ENCODE measurements at regions not wholly inside any gene's neighbourhood (a gene's known extent, or its start where the extent isn't known, plus 50 kb on each side); places are given as distances from the start of the nearest gene placed in this dataset.

DNA sequence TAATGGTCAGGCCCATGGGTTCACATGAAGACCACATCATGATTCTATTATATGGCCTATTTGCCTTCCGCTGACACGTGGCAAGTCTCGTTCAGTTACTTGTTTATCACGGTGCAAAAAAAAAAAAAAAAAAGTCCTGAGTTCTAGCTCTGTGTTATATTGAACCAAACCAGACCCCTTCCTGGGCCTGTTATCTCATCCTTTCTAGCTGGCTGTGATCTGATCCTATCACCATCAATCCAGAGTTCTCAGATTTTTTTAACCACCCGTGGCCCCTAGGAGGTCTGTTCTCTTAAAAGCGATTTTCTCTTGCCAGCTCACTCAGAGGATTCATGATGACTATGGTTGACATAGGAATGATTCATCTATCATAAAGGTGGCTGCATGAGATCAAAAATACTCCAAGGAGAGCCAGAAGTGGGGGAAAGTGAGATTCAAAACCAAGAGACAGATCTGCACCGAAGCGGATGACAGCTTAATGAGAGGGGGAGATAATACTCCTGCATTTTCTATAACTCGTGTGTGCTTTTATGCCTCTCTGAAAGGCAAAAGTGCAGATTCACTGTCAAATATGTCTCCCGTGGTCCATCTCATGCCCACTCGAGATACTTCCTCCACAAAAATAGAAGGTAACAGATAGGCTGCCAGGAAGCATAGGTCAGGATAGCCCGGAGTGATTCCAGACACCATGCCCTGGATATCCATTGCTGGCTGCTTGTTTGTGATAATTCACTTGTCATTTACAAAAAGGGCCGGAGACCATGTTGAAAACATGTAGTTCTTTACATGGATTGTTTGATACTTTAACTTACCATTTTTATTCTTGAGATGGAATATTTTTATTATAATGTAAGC is 505.7 kb upstream of the KLHL29 start:
- Mint-ChIP-seq H3K27ac (no peak overlapping the region), H3K36me3 (peaks cover 5% of the 10 kb centered on the region), H3K9me3 (peaks cover 14% of the 10 kb centered on the region in 2 donors), H3K4me1 (no peaks in the 10 kb centered on the region), H3K4me3 (no peak overlapping the region), H3K27me3 (ENCODE audit: low read depth in 2 of 2) (no peaks in the 10 kb centered on the region)
- no peaks in the 10 kb centered on the region for H3K27me3 ChIP-seq (ENCODE audit: control insufficient read depth, insufficient read depth, low read length)
- WGBS (ENCODE audit: insufficient coverage): 82% methylated on average over 13 of the region's 13 CpGs
- no peaks in the 10 kb centered on the region for H3K36me3 ChIP-seq (ENCODE audit: control insufficient read depth, insufficient read depth, low read length)
- no peak for DNase-seq
- H3K4me3 ChIP-seq (ENCODE audit: low read length): no peak overlapping the region
- no peaks in the 10 kb centered on the region for H3K4me1 ChIP-seq (ENCODE audit: control insufficient read depth, insufficient read depth, low read length)
- H3K9me3 ChIP-seq (ENCODE audit: control insufficient read depth, insufficient read depth, low read length): no peaks in the 10 kb centered on the region
- ATAC-seq: no peak
- TF ChIP-seq, protein P1, sequence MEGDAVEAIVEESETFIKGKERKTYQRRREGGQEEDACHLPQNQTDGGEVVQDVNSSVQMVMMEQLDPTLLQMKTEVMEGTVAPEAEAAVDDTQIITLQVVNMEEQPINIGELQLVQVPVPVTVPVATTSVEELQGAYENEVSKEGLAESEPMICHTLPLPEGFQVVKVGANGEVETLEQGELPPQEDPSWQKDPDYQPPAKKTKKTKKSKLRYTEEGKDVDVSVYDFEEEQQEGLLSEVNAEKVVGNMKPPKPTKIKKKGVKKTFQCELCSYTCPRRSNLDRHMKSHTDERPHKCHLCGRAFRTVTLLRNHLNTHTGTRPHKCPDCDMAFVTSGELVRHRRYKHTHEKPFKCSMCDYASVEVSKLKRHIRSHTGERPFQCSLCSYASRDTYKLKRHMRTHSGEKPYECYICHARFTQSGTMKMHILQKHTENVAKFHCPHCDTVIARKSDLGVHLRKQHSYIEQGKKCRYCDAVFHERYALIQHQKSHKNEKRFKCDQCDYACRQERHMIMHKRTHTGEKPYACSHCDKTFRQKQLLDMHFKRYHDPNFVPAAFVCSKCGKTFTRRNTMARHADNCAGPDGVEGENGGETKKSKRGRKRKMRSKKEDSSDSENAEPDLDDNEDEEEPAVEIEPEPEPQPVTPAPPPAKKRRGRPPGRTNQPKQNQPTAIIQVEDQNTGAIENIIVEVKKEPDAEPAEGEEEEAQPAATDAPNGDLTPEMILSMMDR (IDR thresholded peaks at IDR 0.05): no peak
- H3K27ac ChIP-seq (ENCODE audit: low read length): no peak overlapping the region
- intact Hi-C loops (cut with micrococcal nuclease): no loop called here

DNA sequence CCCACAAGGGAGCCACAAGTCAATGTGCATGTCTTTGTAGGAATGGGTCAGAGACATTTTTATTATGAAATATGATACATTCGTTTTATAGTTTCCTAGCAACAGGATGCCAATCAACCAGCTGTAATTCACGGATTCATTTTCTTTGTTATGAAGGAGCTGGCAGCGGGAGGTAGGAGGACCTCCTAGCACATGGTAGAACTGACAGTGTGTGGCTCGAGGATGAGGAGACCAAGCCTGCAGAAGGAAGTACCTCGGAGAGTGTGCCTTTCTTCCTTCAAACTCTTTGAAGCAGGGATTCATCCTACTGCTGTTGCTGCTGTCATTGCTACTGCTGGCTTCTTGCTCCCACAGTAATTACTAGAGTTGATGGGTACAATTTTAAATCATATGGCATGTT is 504.8 kb upstream of the KLHL29 start:
- Mint-ChIP-seq H3K4me1 (no peaks in the 10 kb centered on the region), H3K27me3 (ENCODE audit: low read depth in 2 of 2) (no peaks in the 10 kb centered on the region), H3K36me3 (no peaks in the 10 kb centered on the region), H3K4me3 (no peak overlapping the region), H3K27ac (no peak overlapping the region), H3K9me3 (peaks cover 14 to 17% of the 10 kb centered on the region in 2 donors)
- DNase-seq: no peak
- no peaks in the 10 kb centered on the region for H3K9me3 ChIP-seq (ENCODE audit: control insufficient read depth, insufficient read depth, low read length)
- no peaks in the 10 kb centered on the region for H3K36me3 ChIP-seq (ENCODE audit: control insufficient read depth, insufficient read depth, low read length)
- intact Hi-C loops (cut with micrococcal nuclease): no loop called here
- TF ChIP-seq, protein P1 (IDR thresholded peaks at IDR 0.05): no peak
- H3K4me1 ChIP-seq (ENCODE audit: control insufficient read depth, insufficient read depth, low read length): no peaks in the 10 kb centered on the region
- H3K4me3 ChIP-seq (ENCODE audit: low read length): no peak overlapping the region
- H3K27me3 ChIP-seq (ENCODE audit: control insufficient read depth, insufficient read depth, low read length): no peaks in the 10 kb centered on the region
- no peak overlapping the region for H3K27ac ChIP-seq (ENCODE audit: low read length)
- ATAC-seq: no peak
- WGBS (ENCODE audit: insufficient coverage): 66% methylated on average over 5 of the region's 5 CpGs

DNA sequence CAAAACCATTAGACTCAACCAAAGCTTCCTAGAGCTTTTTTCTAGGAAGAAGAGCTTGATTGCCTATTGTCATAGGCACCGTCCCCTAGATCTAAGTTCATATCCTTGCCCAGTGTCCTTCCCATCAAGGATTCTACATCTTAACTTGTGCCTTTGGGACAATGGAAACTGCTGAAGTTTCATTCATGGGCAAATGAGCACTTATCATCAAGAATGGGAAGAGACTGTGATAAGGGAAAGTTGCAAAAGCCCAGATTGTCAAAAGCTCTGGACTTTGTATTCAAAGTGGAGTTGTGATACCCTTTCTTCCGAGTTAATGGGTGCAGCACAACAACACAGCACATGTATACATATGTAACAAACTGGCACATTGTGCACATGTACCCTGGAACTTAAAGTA is 503.0 kb upstream of the KLHL29 start:
- H3K4me3 Mint-ChIP-seq: no peak overlapping the region
- TF ChIP-seq, protein P1 (IDR thresholded peaks at IDR 0.05): no peak
- intact Hi-C loops (cut with micrococcal nuclease): no loop called here
- H3K9me3 ChIP-seq (ENCODE audit: control insufficient read depth, insufficient read depth, low read length): no peaks in the 10 kb centered on the region
- H3K4me3 ChIP-seq (ENCODE audit: low read length): no peak overlapping the region
- H3K4me1 Mint-ChIP-seq: no peaks in the 10 kb centered on the region
- no peaks in the 10 kb centered on the region for H3K36me3 ChIP-seq (ENCODE audit: control insufficient read depth, insufficient read depth, low read length)
- no peak overlapping the region for H3K27ac Mint-ChIP-seq
- no peaks in the 10 kb centered on the region for H3K4me1 ChIP-seq (ENCODE audit: control insufficient read depth, insufficient read depth, low read length)
- H3K9me3 Mint-ChIP-seq: peaks cover 12 to 14% of the 10 kb centered on the region in 2 donors
- no peaks in the 10 kb centered on the region for H3K27me3 Mint-ChIP-seq (ENCODE audit: low read depth in 2 of 2)
- no peak for DNase-seq
- ATAC-seq: no peak
- no peaks in the 10 kb centered on the region for H3K36me3 Mint-ChIP-seq
- H3K27me3 ChIP-seq (ENCODE audit: control insufficient read depth, insufficient read depth, low read length): no peaks in the 10 kb centered on the region
- H3K27ac ChIP-seq (ENCODE audit: low read length): no peak overlapping the region
- 100% methylated on average over 1 of the region's 2 CpGs for WGBS (ENCODE audit: insufficient coverage)

DNA sequence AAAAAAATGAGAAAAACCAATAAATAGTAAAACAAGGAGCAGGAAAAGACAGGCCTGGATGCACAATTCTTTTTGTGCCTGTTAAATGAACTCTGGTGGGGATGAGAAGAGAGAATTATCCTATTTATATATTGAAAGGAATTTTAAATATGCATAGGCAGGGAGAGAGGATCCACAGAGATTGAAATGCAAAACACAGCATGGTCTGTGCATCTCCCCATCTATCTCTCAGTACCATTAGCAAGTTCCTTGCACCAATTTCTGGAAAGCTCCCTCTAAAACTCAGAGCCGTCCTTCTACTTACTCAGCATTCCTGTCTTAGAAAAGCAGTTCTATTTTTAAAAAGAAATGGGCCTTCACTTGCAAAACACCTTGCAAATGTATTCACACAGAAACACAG is 502.3 kb upstream of the KLHL29 start:
- Mint-ChIP-seq H3K36me3 (no peaks in the 10 kb centered on the region), H3K9me3 (peaks cover 12 to 14% of the 10 kb centered on the region in 2 donors)

More for the DNA sequence above, 502.3 kb upstream of the KLHL29 start:
- H3K27ac ChIP-seq (ENCODE audit: low read length): no peak overlapping the region
- ATAC-seq (no peak), DNase-seq (no peak)
- 65% methylated on average over 1 of the region's 1 CpG for WGBS (ENCODE audit: insufficient coverage)
- no peaks in the 10 kb centered on the region for H3K36me3 ChIP-seq (ENCODE audit: control insufficient read depth, insufficient read depth, low read length)
- no peaks in the 10 kb centered on the region for H3K27me3 ChIP-seq (ENCODE audit: control insufficient read depth, insufficient read depth, low read length)
- H3K9me3 ChIP-seq (ENCODE audit: control insufficient read depth, insufficient read depth, low read length): no peaks in the 10 kb centered on the region
- Mint-ChIP-seq H3K4me1 (no peaks in the 10 kb centered on the region), H3K27me3 (ENCODE audit: low read depth in 2 of 2) (no peaks in the 10 kb centered on the region), H3K4me3 (no peak overlapping the region), H3K27ac (no peak overlapping the region)
- H3K4me3 ChIP-seq (ENCODE audit: low read length): no peak overlapping the region
- TF ChIP-seq, protein P1 (IDR thresholded peaks at IDR 0.05): no peak
- intact Hi-C loops (cut with micrococcal nuclease): no loop called here
- H3K4me1 ChIP-seq (ENCODE audit: control insufficient read depth, insufficient read depth, low read length): no peaks in the 10 kb centered on the region
